ENCODE measurements at regions not wholly inside any gene's neighbourhood (a gene's known extent, or its start where the extent isn't known, plus 50 kb on each side); places are given as distances from the start of the nearest gene placed in this dataset.

DNA sequence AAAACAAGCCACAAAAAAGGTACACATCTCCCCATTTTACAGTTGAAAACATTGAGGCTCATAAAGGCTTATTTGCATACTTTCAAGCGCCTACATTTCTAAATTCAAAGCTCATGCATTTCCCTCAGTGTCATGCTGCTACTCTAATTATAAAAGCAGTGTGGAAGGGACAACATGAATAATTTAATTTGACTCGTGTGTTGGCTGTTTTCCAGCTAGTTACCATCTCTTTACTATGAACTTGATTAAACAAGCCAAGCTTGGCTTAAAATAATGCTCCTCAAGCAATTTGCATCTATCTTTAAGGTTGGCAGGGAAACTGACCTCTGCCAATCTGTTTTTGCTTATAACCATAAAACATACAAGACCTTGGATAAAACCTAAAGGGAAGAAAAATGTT lies 252.5 kb upstream of the NEIL3 start:
- DNase-seq: no peak

DNA sequence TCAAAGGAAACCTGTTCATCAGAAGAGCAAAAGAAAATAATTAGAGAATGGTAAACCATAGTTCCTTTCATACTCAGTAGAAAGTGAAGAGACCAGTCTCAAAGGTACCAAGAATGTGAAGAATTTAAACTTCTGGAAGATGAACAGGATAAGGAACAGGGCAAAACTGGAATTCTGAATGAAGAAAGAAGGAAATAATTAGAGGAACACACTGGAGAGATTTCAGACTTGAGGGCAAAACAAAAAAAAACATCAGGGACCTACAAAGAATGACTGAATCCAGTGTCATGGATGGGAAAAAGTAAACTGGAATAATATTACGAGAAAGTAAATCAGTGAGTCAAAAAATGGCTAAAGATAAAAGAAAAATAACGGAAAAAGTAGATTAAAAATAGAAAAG lies 245.6 kb upstream of the NEIL3 start:
- no peak for DNase-seq

DNA sequence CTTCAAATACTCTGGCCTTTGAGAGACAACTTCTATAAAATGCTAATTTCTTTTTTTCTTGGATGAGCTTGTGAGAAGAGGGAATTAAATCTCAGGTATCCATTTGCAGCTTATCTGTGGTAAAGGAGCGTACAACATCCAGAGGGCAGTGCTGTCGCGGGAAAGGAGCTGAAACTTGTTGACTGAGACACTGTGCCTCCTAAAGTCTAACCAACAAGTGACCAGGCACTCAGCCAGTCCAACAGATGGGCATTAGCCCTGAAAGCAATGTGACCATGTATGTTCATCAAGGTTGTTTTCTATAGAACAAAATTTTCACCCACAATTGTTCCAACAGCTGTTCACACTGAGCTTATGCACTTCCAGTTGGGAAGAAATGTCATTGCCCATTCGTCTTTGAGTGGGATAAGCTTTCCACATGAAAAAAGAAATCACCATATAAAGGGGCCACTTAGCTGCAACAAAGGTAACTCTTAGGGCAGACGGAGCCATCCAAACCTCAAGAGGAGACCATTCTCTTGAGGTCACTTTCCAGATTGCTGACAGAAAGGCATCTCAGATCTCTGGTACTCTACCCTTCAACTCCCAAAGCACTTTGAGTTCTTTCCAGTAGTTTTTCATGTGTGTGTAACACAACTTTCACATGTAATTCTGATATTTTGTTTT lies 244.8 kb upstream of the NEIL3 start:
- no peak for DNase-seq

DNA sequence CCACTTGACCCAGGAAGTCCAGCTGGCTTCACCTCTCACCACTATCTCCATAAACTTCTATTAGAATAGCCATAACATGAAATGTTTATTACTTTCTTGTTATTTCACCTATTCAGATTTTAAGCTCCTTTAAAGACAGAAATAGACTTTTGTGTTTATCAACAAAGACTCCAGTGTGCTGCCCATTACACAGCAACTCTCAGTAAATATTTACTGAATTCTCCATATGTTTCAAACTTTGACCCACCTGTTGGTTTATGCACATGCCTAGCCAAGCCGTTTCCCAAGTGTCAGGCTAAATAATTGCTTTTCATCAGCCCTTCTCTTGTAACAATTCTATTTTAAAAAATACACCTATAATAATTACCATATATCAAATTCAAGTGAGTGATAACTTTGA lies 242.9 kb upstream of the NEIL3 start:
- DNase-seq: no peak

DNA sequence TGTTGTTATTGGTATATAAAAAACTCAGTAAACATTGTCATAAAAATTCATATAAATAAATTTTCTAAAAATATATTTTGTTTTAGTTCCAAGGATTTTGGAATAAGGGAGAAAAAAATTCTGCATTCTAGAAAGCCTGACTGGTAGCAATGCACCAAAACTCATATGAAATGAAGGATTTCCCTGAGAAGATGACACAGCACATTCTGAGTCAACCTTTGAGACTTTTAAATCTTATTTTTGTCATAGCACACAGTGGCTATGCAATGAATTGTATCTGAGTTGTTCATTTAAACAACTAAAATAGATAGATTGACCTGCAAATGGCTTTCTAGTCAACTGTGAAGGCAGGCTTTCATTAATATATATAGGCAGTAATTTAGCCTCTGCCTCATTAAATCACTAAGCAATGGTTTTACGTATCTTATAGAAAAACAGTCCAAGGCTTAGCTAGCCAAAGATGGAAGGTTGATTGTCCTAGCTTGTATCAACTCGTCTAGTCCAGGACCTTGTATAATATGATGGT lies 239.1 kb upstream of the NEIL3 start:
- no peak for DNase-seq

DNA sequence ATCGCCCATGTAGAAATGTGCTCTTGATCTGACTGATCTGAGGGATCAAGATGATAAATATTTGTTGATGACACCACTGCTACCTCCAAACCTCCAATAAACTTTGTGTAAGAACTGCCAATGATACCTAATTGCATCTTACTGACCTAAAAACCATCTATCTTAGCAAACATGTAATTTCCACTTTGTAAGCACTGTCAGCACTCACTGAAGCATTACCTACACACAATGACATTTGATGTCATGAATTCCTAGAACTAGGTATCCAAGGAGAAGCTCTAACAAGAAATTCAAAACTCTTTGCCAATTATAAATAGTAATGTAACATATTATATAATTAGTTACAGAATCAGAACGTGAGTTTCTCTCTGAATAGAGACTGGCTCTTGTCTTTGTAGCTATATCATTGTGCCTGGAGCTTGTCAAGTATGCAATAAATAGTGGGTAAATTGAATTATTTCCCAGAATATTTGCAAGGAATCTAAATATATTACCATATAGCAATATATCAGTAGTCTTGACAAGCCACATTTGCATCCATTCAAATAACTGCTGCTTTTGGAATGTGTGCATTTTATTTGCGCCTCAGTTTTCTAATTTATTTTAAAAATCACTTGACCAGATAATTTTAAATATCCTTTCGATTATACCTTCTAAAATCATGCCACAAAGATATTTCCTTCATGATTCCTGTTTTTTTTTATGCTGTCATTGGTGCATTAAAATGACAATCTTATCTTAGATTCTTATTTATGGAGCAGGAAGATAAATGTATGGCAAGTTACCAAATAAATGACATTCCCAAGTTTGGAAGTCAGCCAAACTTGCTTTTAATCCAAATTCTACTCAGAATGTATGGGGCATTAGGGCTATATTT lies 232.3 kb upstream of the NEIL3 start:
- DNase-seq: no peak

DNA sequence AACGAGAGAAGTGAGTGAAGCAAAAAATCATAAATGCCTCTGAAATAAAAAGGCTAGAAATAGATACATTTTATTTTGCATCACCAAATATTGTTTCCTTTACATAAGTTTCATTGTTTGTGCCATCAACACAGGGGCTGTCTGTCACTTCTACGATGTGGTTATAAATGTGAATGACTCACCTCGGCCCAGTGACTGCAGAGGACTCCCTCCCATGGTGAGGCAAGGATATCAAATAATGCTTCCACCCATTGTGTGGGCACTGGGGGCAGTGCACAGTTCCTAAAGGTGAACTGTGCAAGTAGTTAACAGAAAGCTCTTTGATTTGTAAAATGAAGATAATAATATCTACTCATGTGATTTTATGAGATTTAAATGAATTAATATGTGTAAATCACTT lies 230.3 kb upstream of the NEIL3 start:
- DNase-seq: no peak

DNA sequence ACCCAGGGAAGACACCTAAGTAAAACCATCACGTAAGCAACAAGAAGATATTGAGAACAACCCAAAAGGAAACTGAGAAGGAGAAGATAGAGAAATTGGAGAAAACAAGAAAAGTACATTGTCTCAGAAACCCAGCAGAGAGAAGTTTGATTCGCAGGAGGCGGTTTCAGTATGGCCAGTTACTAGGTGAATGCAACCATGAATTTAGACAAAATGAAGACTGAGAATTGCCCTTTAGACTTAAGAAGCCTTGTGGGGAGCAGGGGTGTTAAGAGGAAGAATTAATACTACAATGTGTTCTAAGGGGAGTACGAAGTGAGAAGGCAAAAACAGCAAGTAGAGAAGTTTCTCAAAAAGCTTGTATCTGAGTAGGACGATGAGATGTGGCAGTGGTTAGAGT lies 229.3 kb upstream of the NEIL3 start:
- DNase-seq: no peak

DNA sequence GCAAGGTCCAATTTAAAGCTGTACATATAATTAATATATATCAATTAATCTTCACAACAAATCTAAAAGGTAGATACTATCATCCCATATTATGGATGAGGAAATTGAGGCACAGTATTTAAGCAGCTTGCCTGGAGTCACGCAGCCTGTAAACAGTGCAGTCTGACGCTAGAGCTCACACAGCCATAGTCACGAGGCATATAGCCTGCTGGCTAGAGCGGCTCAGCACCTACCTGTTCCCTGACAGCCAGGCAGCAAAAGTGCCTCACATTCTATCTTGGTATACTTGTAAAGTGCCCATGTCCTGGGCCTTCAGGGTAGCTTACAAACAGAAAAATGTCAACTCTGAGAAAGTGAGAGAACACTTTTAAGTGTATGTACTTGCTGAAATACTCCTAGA lies 222.6 kb upstream of the NEIL3 start:
- no peak for DNase-seq

DNA sequence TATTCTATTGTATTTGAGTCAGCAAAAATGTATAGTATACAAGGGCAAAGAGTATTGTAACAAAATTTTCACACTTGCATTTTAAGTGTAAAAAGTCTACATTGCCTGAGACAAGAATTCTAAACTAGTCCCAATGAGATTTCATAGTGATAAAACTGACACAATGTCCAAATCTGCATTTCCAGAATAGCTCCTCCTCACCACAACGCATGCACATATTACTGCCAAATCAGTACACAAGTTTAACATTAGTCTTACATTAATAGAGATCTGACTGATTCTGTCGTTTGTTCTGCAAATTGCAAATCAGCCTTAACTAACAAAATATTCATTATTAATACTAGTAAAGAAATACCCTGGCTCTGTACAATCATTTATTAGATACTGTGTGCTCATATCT lies 222.2 kb upstream of the NEIL3 start:
- DNase-seq: no peak

DNA sequence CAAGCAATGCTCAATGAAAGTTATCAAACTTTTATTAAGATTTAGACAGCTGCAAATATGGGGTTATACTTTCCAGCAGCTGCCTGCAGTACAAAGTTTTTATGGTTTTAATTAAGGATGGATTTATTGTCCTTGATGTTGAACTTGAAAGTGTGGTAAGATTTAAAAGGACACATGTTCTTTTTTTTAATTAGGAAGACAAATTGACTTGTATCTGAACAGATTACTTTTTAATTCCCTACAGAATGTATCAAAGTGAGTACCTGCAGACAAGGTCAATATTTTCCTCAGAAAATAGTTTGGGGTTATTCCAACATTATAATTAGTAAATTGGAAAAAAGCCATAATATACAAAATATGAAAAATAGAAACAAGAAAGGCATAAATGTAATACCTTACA lies 218.2 kb upstream of the NEIL3 start:
- no peak for DNase-seq

DNA sequence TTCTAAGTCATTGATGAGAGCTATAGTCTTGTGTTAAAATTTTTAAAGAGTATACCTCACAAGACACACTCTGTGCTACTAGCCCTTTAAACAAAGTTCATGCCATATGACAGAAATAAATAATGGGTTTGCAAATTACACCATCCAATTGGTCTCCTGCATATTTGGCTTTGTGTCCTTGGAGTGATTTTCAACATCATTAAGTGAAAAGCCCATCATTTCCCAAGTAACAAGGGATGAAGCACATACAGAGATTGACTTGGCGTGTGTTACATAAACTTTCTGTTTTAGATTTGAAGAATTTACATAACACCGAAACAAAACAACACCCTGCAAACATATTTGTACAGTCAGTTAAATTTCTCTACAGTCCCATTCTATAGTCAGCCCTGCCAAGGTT lies 216.9 kb upstream of the NEIL3 start:
- DNase-seq: no peak

DNA sequence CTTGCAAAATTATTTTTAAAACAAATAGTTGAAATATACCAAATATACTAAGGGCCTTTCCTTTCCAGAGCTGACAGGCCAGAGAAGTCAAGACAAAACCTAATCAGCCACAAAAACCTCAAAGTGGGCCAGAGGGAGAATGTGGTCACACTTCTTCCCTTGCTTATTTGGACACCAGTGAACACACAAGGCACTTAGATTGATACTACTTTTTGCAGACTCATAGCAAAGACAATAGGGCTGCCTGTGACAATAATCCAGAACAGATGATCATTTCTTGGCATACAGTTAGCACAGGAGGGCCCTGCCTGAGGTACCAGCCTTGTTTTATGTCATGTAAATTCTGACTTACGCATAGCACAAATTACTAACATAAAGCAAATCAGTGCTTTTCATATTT lies 215.7 kb upstream of the NEIL3 start:
- no peak for DNase-seq

DNA sequence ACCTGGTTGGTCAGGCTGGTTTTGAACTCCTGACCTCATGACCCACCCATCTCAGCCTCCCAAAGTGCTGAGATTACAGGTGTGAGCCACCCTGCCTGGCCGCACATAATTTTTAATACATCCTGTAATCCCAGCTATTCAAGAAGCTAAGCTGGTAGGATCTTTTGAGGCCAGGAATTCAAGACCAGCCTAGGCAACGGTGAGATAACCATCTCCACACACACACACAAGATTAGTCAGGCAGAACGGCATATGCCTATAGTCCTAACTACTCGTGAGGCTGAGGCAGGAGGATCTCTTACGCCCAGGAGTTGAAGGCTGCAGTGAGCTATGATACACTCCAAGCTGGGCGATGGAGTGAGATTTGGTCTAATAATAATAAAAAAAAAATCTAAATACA lies 212.4 kb upstream of the NEIL3 start:
- no peak for DNase-seq

DNA sequence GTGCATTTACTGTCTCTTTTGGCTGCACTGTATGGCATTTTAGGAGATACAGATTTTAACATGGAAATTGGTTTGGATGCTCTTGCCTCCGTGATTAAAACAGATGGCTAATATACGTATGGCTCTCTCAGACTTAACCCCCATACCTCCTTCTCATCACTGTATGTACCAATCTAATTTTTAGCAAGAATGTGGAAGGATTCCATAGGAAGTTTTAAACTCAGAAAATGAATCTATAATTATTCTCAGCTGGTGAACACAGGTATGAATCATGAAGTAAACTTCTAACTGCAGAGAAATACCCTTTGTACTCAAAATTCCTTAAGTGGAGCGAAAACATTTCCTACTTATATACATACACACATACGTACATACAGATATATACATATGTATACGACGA lies 210.5 kb upstream of the NEIL3 start:
- no peak for DNase-seq

DNA sequence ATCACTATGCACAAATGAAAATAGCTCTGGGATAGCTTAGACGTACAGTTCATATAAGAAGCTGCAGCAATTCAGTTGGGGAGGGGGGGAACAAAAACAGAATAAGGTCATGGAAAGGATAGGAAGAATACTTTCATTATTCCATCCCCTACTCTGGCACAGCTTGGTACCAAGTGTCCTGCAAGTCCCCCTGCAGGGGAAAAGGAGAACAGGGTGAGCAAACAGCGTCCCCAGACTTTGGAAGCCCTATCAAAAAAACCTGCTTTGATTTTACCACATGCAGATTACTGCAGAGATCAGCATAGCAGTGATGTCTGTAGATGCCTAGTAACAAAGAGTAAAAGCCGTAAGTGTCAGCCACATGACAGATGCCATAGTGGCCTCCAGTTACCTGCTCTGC lies 209.4 kb upstream of the NEIL3 start:
- no peak for DNase-seq

DNA sequence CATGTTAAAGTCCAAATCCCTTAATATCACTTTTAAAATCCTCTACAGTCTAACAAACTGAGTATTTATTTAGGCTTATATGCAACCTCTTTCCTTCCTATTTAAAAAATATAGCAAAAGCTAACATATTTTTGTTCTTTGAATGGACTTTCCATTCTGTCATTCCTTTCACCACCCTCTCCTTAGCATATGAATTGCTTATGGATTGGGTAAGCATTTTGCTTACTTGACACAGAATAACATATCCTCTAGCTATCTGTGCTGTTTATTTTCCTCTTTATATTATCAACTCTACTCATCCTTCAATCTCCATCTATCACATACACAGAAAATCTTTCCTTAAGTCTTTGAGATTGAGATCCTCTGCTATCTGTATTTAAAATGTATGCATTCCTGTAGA lies 206.1 kb upstream of the NEIL3 start:
- DNase-seq: no peak

DNA sequence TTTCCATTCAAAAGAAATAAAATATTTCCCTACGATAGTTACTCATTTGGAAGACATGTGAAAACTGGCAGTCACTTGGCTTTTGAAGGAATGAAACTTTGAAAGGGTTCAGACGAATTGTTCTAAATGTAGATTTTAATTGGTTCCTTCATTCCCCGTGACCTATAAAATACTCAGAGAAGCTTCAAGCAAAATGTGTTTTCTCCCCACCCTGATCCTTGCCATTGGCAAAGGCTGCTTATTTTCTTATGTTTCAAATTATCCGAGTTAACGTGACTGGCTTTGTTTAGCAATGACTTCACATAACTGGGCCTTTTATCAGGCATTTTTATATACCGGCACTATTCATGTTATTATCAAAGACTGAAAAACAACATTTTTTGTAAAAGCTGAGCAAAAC lies 204.1 kb upstream of the NEIL3 start:
- DNase-seq: no peak

DNA sequence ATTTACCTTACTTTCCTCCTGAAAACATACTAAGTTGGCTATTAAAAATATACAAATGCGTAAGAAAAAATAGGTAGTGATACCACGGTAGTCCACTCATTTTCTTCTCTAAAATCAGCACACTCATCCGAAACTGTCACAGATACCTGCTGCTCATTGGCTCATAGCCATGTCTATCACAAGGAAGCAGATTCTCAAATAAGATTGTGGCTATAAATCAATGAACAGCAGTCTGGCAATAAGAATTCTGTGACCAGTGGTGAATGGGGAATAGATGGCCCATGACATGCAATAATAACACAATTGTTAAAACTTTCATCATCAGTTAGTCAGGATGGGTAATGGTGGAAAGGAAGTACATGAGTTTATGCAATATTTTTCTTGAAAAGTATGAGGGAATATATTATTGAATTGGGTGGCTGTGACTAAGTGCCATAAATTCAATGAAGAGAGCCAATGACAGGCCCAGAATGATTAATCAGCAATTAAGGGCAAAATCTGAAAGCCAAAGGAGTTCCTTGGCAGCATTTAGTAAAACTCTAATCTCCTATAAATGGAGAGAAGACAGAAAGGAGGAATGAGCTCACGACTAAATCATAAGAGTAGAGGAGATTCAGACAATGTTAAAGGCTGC lies 202.3 kb upstream of the NEIL3 start:
- DNase-seq: no peak

DNA sequence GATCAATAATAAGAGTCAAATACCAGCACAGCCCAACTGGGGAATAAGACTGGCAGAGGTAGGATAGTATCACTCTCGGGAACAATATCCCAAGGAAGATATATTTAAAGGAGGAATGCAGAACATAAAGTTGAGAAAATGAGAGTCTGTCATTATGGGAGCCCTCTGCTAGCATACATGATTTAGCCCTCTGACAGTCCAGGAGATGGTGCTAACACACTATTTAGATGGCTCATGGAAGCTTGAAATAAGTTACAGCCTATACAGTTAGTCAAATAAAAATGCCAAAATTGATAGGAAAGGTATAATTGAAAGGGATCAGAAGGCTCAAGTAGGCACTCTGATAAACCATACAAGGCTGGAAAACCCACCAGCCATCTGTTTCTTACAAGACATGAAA lies 201.0 kb upstream of the NEIL3 start:
- DNase-seq: no peak

DNA sequence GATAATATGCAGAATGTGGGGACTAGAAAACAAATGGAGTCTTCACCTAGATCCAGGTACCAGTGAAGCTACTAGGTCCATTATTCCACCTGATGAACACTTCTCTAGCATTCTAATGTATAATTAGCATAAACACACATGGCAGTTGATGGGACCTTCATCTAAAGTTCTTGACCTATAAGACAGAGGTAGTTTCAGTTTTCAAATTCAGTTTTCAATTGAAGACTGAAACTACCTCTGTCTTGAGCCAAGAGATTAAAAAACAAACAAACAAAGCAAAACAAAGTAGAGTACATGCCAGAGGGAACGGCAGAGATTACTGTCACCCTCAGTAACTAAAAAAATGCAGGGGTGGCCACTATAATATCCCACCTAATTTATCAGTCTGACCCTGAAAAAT lies 199.9 kb upstream of the NEIL3 start:
- DNase-seq: no peak

DNA sequence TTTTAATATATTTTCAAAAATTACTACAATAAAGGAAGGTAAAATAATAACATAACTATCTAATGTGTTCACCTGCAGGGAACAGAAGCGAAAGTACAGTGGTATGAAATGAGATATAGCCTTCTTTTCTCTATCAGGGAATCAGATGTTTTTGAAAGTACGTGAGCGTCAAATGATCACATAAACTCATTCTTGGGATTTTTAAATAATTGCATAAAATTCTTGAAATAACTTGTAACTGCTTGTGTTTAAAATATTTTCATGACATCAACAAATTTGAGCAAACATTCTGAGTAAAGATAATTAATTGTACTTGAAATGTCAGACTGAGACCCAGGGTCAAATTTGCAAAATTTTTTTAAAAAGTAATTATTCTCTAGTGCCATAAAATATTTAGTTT lies 193.5 kb upstream of the NEIL3 start:
- DNase-seq: no peak

DNA sequence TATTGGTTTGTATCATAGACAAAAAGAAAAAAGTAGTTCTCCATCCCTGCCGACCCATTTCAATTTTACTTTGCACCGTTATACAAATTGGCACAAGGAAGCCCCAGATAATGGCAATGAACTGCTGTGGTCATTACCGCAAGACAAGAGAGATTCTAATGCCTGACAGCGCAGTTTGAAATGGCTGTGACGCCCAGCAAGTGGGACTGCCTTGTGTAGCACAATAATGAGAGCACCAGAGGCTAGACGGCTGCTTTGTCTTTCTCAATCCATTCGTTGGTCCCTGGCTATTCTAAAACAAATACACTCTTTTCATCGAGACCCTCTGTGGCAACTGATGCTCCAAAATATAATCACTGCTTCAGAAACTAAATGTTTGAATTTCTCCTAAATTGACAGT lies 192.4 kb upstream of the NEIL3 start:
- no peak for DNase-seq

DNA sequence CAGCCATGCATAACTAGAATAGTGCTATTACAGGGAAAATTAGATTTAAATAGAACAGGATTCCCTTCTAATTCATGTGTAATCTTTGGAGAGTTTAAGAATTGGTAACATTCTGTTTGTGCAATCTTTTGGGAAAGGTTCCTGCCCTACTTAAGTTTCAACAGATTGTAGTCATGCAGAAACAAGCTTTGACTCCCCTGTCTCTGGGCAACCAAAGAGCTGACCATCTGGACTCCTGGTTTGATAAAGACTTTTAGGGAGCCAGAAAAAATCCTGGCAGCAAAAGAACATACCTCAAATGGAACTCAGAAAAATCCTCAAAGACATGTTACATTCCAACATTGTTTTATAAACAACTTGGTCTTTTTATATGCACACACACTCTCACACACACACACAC lies 191.1 kb upstream of the NEIL3 start:
- no peak for DNase-seq
